Parathyroid adenoma (tissue), 2 donors: ENCODE measurements at regions not wholly inside any gene's neighbourhood (a gene's known extent, or its start where the extent isn't known, plus 50 kb on each side); places are given as distances from the start of the nearest gene placed in this dataset.
"Not testable (repeated sequence)": the region's sequence is repeated elsewhere in the genome, so short reads cannot be mapped to it uniquely, and the experiment has no call there.

ENCODE experiments used
- H2AFZ ChIP-seq: fragments of 300-600 bp; sonication (generic); one replicate; pipeline ENCODE4 v1.7.0; 2017; ENCODE audit warnings: antibody characterized with exemption, mild to moderate bottlenecking
- H3K27ac ChIP-seq: fragments of 300-600 bp; sonication (generic); one replicate; pipeline ENCODE4 v1.7.0; 2017
- H3K27me3 ChIP-seq: fragments of 300-600 bp; sonication (generic); one replicate; pipeline ENCODE4 v1.7.0; 2017; ENCODE audit warnings: low read length; ENCODE audit not compliant: control insufficient read depth, insufficient read depth
- H3K36me3 ChIP-seq: fragments of 300-600 bp; sonication (generic); one replicate; pipeline ENCODE4 v1.7.0; 2017; ENCODE audit warnings: low read length; ENCODE audit not compliant: control insufficient read depth, insufficient read depth
- H3K4me1 ChIP-seq: fragments of 300-600 bp; sonication (generic); one replicate; pipeline ENCODE4 v1.7.0; 2017; ENCODE audit warnings: control low read depth
- H3K4me2 ChIP-seq: fragments of 300-600 bp; sonication (generic); one replicate; pipeline ENCODE4 v1.7.0; 2017; ENCODE audit warnings: low read length
- H3K4me3 ChIP-seq: fragments of 300-600 bp; sonication (generic); one replicate; pipeline ENCODE4 v1.7.0; 2017; ENCODE audit warnings: low read depth, low read length
- H3K79me2 ChIP-seq: fragments of 300-600 bp; sonication (generic); one replicate; pipeline ENCODE4 v1.7.0; 2017; ENCODE audit warnings: control low read depth
- H3K9ac ChIP-seq: fragments of 300-600 bp; sonication (generic); one replicate; pipeline ENCODE4 v1.7.0; 2017; ENCODE audit warnings: mild to moderate bottlenecking
- H3K9me3 ChIP-seq: fragments of 300-600 bp; sonication (generic); one replicate; pipeline ENCODE4 v1.7.0; 2017; ENCODE audit warnings: low read length; ENCODE audit not compliant: control insufficient read depth
- CTCF ChIP-seq: fragments of 300-600 bp; sonication (generic); IDR thresholded peaks from one replicate; pipeline ENCODE4 v1.7.0; 2017; ENCODE audit warnings: antibody characterized with exemption, mild to moderate bottlenecking
- donor health status: primary hyperparathyroidism.

GRCh38 chr9:85818971-85819370 lies 77.2 kb upstream of the AGTPBP1 start:
- H3K36me3 ChIP-seq, H3K27me3 ChIP-seq, H3K4me2 ChIP-seq, H3K9ac ChIP-seq, H3K4me1 ChIP-seq, H3K4me3 ChIP-seq, H3K27ac ChIP-seq, H3K79me2 ChIP-seq, H2AFZ ChIP-seq, H3K9me3 ChIP-seq: not testable (repeated sequence)
- peak; percentile 19 for TF ChIP-seq CTCF

- H3K4me3 ChIP-seq, H3K27me3 ChIP-seq, H3K4me1 ChIP-seq, H3K9me3 ChIP-seq, H3K4me2 ChIP-seq, H2AFZ ChIP-seq, H3K27ac ChIP-seq, H3K79me2 ChIP-seq, H3K36me3 ChIP-seq, H3K9ac ChIP-seq: not testable (repeated sequence)
Observed at GRCh38 chr9:85820598-85820997, 78.8 kb upstream of the AGTPBP1 start.

- not testable (repeated sequence) for H3K36me3 ChIP-seq
Observed at GRCh38 chr9:85824949-85825348, 83.2 kb upstream of the AGTPBP1 start.

GRCh38 chr9:85834591-85834990 lies 92.8 kb upstream of the AGTPBP1 start:
- H3K9ac ChIP-seq, H2AFZ ChIP-seq, H3K79me2 ChIP-seq, H3K4me2 ChIP-seq, H3K27me3 ChIP-seq, H3K36me3 ChIP-seq, H3K4me3 ChIP-seq, H3K9me3 ChIP-seq, H3K27ac ChIP-seq, H3K4me1 ChIP-seq: not testable (repeated sequence)

More at GRCh38 chr9:85824949-85825348, 83.2 kb upstream of the AGTPBP1 start:
- not testable (repeated sequence) for H3K4me3 ChIP-seq, H3K4me1 ChIP-seq, H3K79me2 ChIP-seq, H3K4me2 ChIP-seq, H3K27ac ChIP-seq, H2AFZ ChIP-seq, H3K27me3 ChIP-seq, H3K9ac ChIP-seq, H3K9me3 ChIP-seq

- not testable (repeated sequence) for H3K4me1 ChIP-seq, H3K27ac ChIP-seq, H3K9me3 ChIP-seq, H3K36me3 ChIP-seq, H3K79me2 ChIP-seq, H2AFZ ChIP-seq, H3K4me3 ChIP-seq, H3K9ac ChIP-seq, H3K27me3 ChIP-seq, H3K4me2 ChIP-seq
Observed at GRCh38 chr9:85843949-85844348, 97.0 kb upstream of the NAA35 start.

GRCh38 chr9:85847782-85848181 lies 93.2 kb upstream of the NAA35 start:
- not testable (repeated sequence) for H2AFZ ChIP-seq, H3K4me3 ChIP-seq, H3K4me2 ChIP-seq, H3K79me2 ChIP-seq, H3K9me3 ChIP-seq, H3K36me3 ChIP-seq, H3K27me3 ChIP-seq, H3K9ac ChIP-seq, H3K27ac ChIP-seq, H3K4me1 ChIP-seq

- Histone ChIP-seq H3K4me2 (no peak overlapping the region), H3K9me3 (no peaks in the 10 kb centered on the region), H3K4me1 (peaks cover 2% of the 10 kb centered on the region), H3K79me2 (no peaks in the 10 kb centered on the region), H3K4me3 (no peak overlapping the region), H3K9ac (no peak overlapping the region), H2AFZ (no peak overlapping the region), H3K36me3 (no peaks in the 10 kb centered on the region), H3K27ac (no peak overlapping the region), H3K27me3 (no peaks in the 10 kb centered on the region)
- no peak for TF ChIP-seq CTCF
Observed at GRCh38 chr9:85858056-85858750, 82.7 kb upstream of the NAA35 start.
